Kidney (tissue), 13 donors: ENCODE measurements at regions not wholly inside any gene's neighbourhood (a gene's known extent, or its start where the extent isn't known, plus 50 kb on each side); places are given as distances from the start of the nearest gene placed in this dataset.

Source experiments
- DNase-seq, 5 donors: peaks; one replicate each; pipeline ENCODE4 v3.0.0-alpha.2; 2013 to 2020
- FAIRE-seq: peaks from 2 replicates; lab custom pipeline; 2012; peaks lifted over from hg19 to GRCh38; lab: Jason Lieb, UNC
- H3K27ac ChIP-seq, 2 donors: one replicate each; pipeline ENCODE4 v1.7.0; 2013; ENCODE audit warnings: low read depth in 2 of 2, low read length in 2 of 2, inconsistent platforms in 1 of 2
- H3K27me3 ChIP-seq: one replicate; pipeline ENCODE4 v1.7.1; 2013; ENCODE audit warnings: low read length, inconsistent platforms; ENCODE audit not compliant: control insufficient read depth, insufficient read depth
- H3K36me3 ChIP-seq, 3 donors: one replicate each; pipeline versions ENCODE4 v1.7.0 to v1.7.1; 2013; ENCODE audit warnings: low read length in 3 of 3, control low read depth in 1 of 3, inconsistent platforms in 1 of 3; ENCODE audit not compliant: insufficient read depth in 3 of 3, control insufficient read depth in 2 of 3
- H3K4me1 ChIP-seq, 3 donors: one replicate each; pipeline versions ENCODE4 v1.7.0 to v1.7.1; 2013; ENCODE audit warnings: low read length in 3 of 3, inconsistent platforms in 1 of 3, low read depth in 1 of 3; ENCODE audit not compliant: control insufficient read depth in 2 of 3, insufficient read depth in 2 of 3
- H3K4me3 ChIP-seq, 3 donors: one replicate each; pipeline versions ENCODE4 v1.7.0 to v1.8.1; 2013; ENCODE audit warnings: low read length in 3 of 3, control low read depth in 1 of 3, inconsistent platforms in 1 of 3
- H3K9ac ChIP-seq, 3 donors: one replicate each; pipeline versions ENCODE4 v1.7.0 to v1.7.1; 2013; ENCODE audit warnings: low read length in 3 of 3, control low read depth in 1 of 3, inconsistent platforms in 1 of 3
- H3K9me3 ChIP-seq, 3 donors: one replicate each; pipeline versions ENCODE4 v1.7.0 to v1.7.1; 2013; ENCODE audit warnings: low read length in 3 of 3, control low read depth in 1 of 3, inconsistent platforms in 1 of 3; ENCODE audit not compliant: control insufficient read depth in 2 of 3, insufficient read depth in 1 of 3
- intact Hi-C: fragments of 100-400 bp; cut with DNase I; formaldehyde crosslinking; loops from one replicate; pipeline ENCODE4 v1.11.1; 2022
- TF ChIP-seq, protein P1 (sequence below): IDR thresholded peaks from 3 replicates; pipeline ENCODE4 v1.5.1; 2012; ENCODE audit warnings: mild to moderate bottlenecking, moderate library complexity, borderline replicate concordance; ENCODE audit not compliant: insufficient read depth; ENCODE audit errors: extremely low read depth
- donor health status: control.
- donor health status: control.
- donor health status: control.
- donor health status: control.
- donor health status: control.
- donor health status: DM: yes; HTN: yes; CAD: no.
- donor health status: Normal renal cell carcinoma (clear cell type).

DNA sequence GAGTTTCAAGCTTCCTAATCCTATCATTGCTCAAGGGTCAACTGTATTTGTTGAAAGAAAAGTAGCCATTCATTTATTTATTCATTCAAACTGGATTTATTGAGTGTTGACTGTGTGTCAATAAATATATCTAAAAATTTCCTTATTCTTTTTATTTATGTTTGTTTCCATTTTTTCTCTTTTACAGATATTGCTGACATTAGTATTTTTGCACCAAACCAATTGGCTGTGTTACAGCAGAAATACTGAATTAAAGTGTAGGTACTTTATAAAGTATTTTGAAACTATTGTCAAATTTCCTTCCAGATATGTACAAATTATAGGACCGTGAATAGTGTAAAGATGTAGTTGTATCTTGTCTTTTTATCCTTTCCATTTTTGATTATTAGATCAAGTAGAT is 692.0 kb upstream of the SLC10A2 start:
- TF ChIP-seq, protein P1, sequence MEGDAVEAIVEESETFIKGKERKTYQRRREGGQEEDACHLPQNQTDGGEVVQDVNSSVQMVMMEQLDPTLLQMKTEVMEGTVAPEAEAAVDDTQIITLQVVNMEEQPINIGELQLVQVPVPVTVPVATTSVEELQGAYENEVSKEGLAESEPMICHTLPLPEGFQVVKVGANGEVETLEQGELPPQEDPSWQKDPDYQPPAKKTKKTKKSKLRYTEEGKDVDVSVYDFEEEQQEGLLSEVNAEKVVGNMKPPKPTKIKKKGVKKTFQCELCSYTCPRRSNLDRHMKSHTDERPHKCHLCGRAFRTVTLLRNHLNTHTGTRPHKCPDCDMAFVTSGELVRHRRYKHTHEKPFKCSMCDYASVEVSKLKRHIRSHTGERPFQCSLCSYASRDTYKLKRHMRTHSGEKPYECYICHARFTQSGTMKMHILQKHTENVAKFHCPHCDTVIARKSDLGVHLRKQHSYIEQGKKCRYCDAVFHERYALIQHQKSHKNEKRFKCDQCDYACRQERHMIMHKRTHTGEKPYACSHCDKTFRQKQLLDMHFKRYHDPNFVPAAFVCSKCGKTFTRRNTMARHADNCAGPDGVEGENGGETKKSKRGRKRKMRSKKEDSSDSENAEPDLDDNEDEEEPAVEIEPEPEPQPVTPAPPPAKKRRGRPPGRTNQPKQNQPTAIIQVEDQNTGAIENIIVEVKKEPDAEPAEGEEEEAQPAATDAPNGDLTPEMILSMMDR = no peak
- no peaks in the 10 kb centered on the region for H3K36me3 ChIP-seq
- intact Hi-C loops = no loop called here
- FAIRE-seq = peak; percentile 46
- no peak overlapping the region for H3K4me3 ChIP-seq
- no peak overlapping the region for H3K27ac ChIP-seq
- H3K9ac ChIP-seq = no peak overlapping the region
- no peaks in the 10 kb centered on the region for H3K27me3 ChIP-seq
- no peak for DNase-seq
- no peaks in the 10 kb centered on the region for H3K4me1 ChIP-seq
- H3K9me3 ChIP-seq = no peaks in the 10 kb centered on the region

DNA sequence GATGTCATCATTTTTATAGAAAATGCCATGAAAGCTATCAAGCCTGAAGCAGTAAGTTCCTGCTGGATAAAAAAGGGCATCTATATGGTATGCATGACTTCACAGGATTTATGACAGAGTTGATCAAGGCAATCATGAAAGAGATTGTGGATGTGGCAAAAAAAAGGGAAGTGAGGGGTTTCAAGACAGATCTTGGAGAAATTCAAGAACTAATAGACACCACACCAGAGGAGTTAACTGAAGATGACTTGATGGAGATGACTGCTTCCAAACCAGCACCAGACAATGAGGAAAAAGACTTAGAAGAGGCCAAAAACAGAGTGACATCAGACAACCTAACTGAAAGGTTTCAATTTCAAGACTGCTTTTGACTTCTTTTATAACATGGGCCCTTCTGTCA is 691.1 kb upstream of the SLC10A2 start:
- Histone ChIP-seq H3K36me3 (no peaks in the 10 kb centered on the region), H3K4me3 (no peak overlapping the region), H3K9me3 (no peaks in the 10 kb centered on the region), H3K4me1 (no peaks in the 10 kb centered on the region), H3K9ac (no peak overlapping the region), H3K27me3 (no peaks in the 10 kb centered on the region), H3K27ac (no peak overlapping the region)
- intact Hi-C loops = no loop called here
- no peak for DNase-seq
- FAIRE-seq = no peak
- TF ChIP-seq, protein P1 = no peak

DNA sequence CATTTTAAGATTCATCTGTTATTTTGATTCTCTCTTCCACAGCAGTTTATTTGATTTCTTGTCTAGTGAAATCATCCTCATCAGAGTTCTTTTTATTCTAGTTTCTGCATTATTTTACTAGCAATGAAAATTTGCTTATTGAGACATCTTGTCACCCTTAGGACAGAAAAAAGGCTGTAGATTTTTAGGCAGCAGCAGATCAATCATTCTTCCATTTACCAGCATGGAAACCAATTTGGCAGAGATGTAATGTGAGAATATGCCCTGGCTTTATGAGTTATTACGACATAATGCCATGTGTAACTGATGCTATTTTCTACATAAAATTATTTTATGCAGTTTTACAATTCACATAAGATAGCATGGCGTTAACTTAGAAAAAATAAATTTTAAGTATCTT is 688.6 kb upstream of the SLC10A2 start:
- no peaks in the 10 kb centered on the region for H3K9me3 ChIP-seq
- intact Hi-C loops = no loop called here
- H3K4me1 ChIP-seq = no peaks in the 10 kb centered on the region
- TF ChIP-seq, protein P1 = no peak
- no peak overlapping the region for H3K27ac ChIP-seq
- H3K4me3 ChIP-seq = no peak overlapping the region
- H3K36me3 ChIP-seq = no peaks in the 10 kb centered on the region
- FAIRE-seq (no peak), DNase-seq (no peak)
- no peak overlapping the region for H3K9ac ChIP-seq
- no peaks in the 10 kb centered on the region for H3K27me3 ChIP-seq

DNA sequence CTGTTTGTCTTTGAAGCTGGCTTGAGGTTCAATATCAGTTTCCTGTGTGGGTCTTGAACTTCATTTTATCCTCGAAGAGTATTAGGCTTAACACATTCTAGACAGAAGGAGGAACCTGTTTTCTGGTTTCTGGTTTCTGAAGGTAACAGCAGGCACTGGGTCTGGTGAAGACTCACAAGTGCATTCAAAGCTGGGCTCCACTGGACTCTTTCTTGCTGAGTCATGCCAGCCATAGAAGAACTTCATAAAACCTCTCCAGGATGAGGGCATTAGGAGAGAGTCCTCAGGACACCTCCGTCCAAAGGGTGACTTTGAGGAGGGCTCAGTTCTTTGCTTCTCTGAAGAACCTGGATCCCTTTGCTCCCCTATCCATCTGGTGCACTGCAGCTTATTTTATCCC is 668.6 kb upstream of the SLC10A2 start:
- H3K27me3 ChIP-seq = no peaks in the 10 kb centered on the region
- TF ChIP-seq, protein P1 = no peak
- no peaks in the 10 kb centered on the region for H3K4me1 ChIP-seq
- H3K9me3 ChIP-seq = no peaks in the 10 kb centered on the region
- H3K9ac ChIP-seq = no peak overlapping the region
- no peaks in the 10 kb centered on the region for H3K36me3 ChIP-seq
- FAIRE-seq (no peak), DNase-seq (no peak)
- no peak overlapping the region for H3K4me3 ChIP-seq
- no peak overlapping the region for H3K27ac ChIP-seq
- intact Hi-C loops = no loop called here
